ENCODE measurements at regions not wholly inside any gene's neighbourhood (a gene's known extent, or its start where the extent isn't known, plus 50 kb on each side); places are given as distances from the start of the nearest gene placed in this dataset.
"Not testable (repeated sequence)": the region's sequence is repeated elsewhere in the genome, so short reads cannot be mapped to it uniquely, and the experiment has no call there.

- no peak for DNase-seq
These were observed 147.6 kb upstream of the TRPM3 start for GRCh38 chr9:71268871-71269635.

- no peak for DNase-seq
These were observed 142.0 kb upstream of the TRPM3 start for GRCh38 chr9:71263451-71263850.

- DNase-seq = not testable (repeated sequence)
These were observed 139.0 kb upstream of the TRPM3 start for GRCh38 chr9:71260419-71260818.

- no peak for DNase-seq
These were observed 133.3 kb upstream of the TRPM3 start for GRCh38 chr9:71254592-71255277.

GRCh38 chr9:71253011-71253410 lies 131.6 kb upstream of the TRPM3 start:
- DNase-seq = no peak

- DNase-seq = no peak
These were observed 129.2 kb upstream of the TRPM3 start for GRCh38 chr9:71250581-71250980.

GRCh38 chr9:71249729-71250317 lies 128.4 kb upstream of the TRPM3 start:
- peak; percentile 77 for DNase-seq

- DNase-seq = no peak
These were observed 124.2 kb upstream of the TRPM3 start for GRCh38 chr9:71245651-71246050.

GRCh38 chr9:71243951-71244350 lies 122.5 kb upstream of the TRPM3 start:
- no peak for DNase-seq

- no peak for DNase-seq
These were observed 120.7 kb upstream of the TRPM3 start for GRCh38 chr9:71242081-71242480.

GRCh38 chr9:71237051-71237450 lies 115.6 kb upstream of the TRPM3 start:
- no peak for DNase-seq

GRCh38 chr9:71233646-71234045 lies 112.2 kb upstream of the TRPM3 start:
- DNase-seq = no peak

GRCh38 chr9:71223953-71224538 lies 102.6 kb upstream of the TRPM3 start:
- no peak for DNase-seq

- no peak for DNase-seq
These were observed 97.4 kb upstream of the TRPM3 start for GRCh38 chr9:71218774-71219173.

- DNase-seq = no peak
These were observed 92.2 kb upstream of the TRPM3 start for GRCh38 chr9:71213633-71214032.

GRCh38 chr9:71210326-71210725 lies 88.9 kb upstream of the TRPM3 start:
- DNase-seq = no peak

- DNase-seq = no peak
These were observed 88.5 kb upstream of the TRPM3 start for GRCh38 chr9:71209890-71210289.

GRCh38 chr9:71202931-71203330 lies 81.5 kb upstream of the TRPM3 start:
- DNase-seq = no peak

- DNase-seq = no peak
These were observed 70.3 kb upstream of the TRPM3 start for GRCh38 chr9:71191708-71192107.

GRCh38 chr9:71183251-71183650 lies 61.8 kb upstream of the TRPM3 start:
- no peak for DNase-seq

- DNase-seq = no peak
These were observed 57.8 kb upstream of the TRPM3 start for GRCh38 chr9:71179183-71179582.

- DNase-seq = no peak
These were observed 56.5 kb upstream of the TRPM3 start for GRCh38 chr9:71177901-71178300.

GRCh38 chr9:71171517-71171916 lies 50.1 kb upstream of the TRPM3 start:
- no peak for DNase-seq
